Fibroblast of villous mesenchyme (primary cell): ENCODE measurements at regions not wholly inside any gene's neighbourhood (a gene's known extent, or its start where the extent isn't known, plus 50 kb on each side); places are given as distances from the start of the nearest gene placed in this dataset.
A peak's percentile ranks its signal among the peaks of the same experiment; 100 is the strongest.

Experiments used
- DNase-seq: peaks from one replicate; pipeline ENCODE4 v3.0.0-alpha.2; 2010; ENCODE audit warnings: low read depth
- H3K4me3 ChIP-seq: 2 replicates; pipeline ENCODE4 v1.5.1; 2011; ENCODE audit warnings: low read depth, mild to moderate bottlenecking, low read length
- CTCF ChIP-seq: IDR thresholded peaks from 2 replicates; pipeline ENCODE4 v1.5.1; 2012; ENCODE audit warnings: low read depth, mild to moderate bottlenecking, low read length; ENCODE audit not compliant: insufficient read depth

- DNase-seq, result peak; percentile 1
- H3K4me3 ChIP-seq, result no peak overlapping the region
- no peak for TF ChIP-seq CTCF
Measured at GRCh38 chr14:35482994-35483515, 50.9 kb upstream of the INSM2 start.
